NT2/D1 (cell line): ENCODE measurements at regions not wholly inside any gene's neighbourhood (a gene's known extent, or its start where the extent isn't known, plus 50 kb on each side); places are given as distances from the start of the nearest gene placed in this dataset.

Experiments
- DNase-seq: peaks from one replicate; pipeline ENCODE4 v3.0.0-alpha.2; 2011; ENCODE audit warnings: low read depth, low spot score
- H3K27me3 ChIP-seq: 2 replicates; pipeline ENCODE4 v1.6.0; 2011; ENCODE audit warnings: mild to moderate bottlenecking; ENCODE audit not compliant: insufficient read length, insufficient read depth
- H3K36me3 ChIP-seq: 2 replicates; pipeline ENCODE4 v1.6.1; 2011; ENCODE audit warnings: mild to moderate bottlenecking, low read length, mixed read lengths; ENCODE audit not compliant: insufficient read depth, insufficient read length
- H3K4me1 ChIP-seq: 2 replicates; pipeline ENCODE4 v1.5.1; 2011; ENCODE audit not compliant: insufficient read depth, insufficient read length
- H3K4me3 ChIP-seq: 2 replicates; pipeline ENCODE4 v1.5.1; 2011; ENCODE audit warnings: low read depth; ENCODE audit not compliant: insufficient read length
- H3K9ac ChIP-seq: 2 replicates; pipeline ENCODE4 v1.6.0; 2011; ENCODE audit warnings: low read depth; ENCODE audit not compliant: insufficient read length
- H3K9me3 ChIP-seq: 2 replicates; pipeline ENCODE4 v1.5.1; 2011; ENCODE audit warnings: mild to moderate bottlenecking, low read length; ENCODE audit not compliant: insufficient read depth
- SUZ12 ChIP-seq: IDR thresholded peaks from 2 replicates; pipeline ENCODE4 v1.6.1; 2011; ENCODE audit not compliant: insufficient read length, insufficient read depth; ENCODE audit errors: extremely low read depth
- YY1 ChIP-seq: IDR thresholded peaks from 2 replicates; pipeline ENCODE4 v1.6.1; 2011; ENCODE audit not compliant: insufficient read length, insufficient read depth
- ZNF274 ChIP-seq: IDR thresholded peaks from 2 replicates; pipeline ENCODE4 v1.6.1; 2011; ENCODE audit warnings: mild to moderate bottlenecking, low read depth, low read length

- no peaks in the 10 kb centered on the region for H3K36me3 ChIP-seq
- no peaks in the 10 kb centered on the region for H3K4me1 ChIP-seq
- H3K9me3 ChIP-seq: no peaks in the 10 kb centered on the region
- no peak for TF ChIP-seq ZNF274
- TF ChIP-seq SUZ12: no peak
- no peak for TF ChIP-seq YY1
- DNase-seq: no peak
- no peak overlapping the region for H3K4me3 ChIP-seq
- no peak overlapping the region for H3K9ac ChIP-seq
- H3K27me3 ChIP-seq: no peaks in the 10 kb centered on the region
Observed at GRCh38 chr7:79787623-79788022, 334.2 kb upstream of the MAGI2 start.

DNA sequence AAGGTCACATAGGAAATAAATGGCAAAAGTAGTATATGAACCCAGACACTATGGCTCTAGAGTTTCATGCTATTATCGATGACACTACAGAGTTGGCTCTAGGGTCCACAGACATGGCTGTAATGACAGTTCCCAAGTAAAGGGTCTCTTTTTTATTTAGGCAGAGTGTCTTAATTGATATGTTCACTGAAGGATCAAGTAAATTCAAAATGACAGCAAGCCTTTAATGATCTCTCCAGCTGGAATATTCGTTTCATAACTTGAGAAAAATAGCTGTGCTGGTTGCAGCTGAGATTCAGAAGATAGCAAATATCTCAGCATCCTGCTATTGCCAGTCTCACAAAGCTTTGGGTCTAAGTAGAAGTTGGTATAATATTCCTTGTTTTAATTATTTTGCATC, 333.6 kb upstream of the MAGI2 start:
- H3K36me3 ChIP-seq: no peaks in the 10 kb centered on the region
- H3K4me1 ChIP-seq: no peaks in the 10 kb centered on the region
- no peak for DNase-seq
- H3K4me3 ChIP-seq: no peak overlapping the region
- H3K9me3 ChIP-seq: no peaks in the 10 kb centered on the region
- H3K27me3 ChIP-seq: no peaks in the 10 kb centered on the region
- H3K9ac ChIP-seq: no peak overlapping the region
- TF ChIP-seq YY1: no peak
- TF ChIP-seq SUZ12: no peak
- no peak for TF ChIP-seq ZNF274

GRCh38 chr7:79786187-79786586, 332.7 kb upstream of the MAGI2 start:
- Histone ChIP-seq H3K9ac (no peak overlapping the region), H3K36me3 (no peaks in the 10 kb centered on the region), H3K27me3 (no peaks in the 10 kb centered on the region), H3K4me1 (no peaks in the 10 kb centered on the region), H3K4me3 (no peak overlapping the region), H3K9me3 (no peaks in the 10 kb centered on the region)
- DNase-seq: no peak
- no peak for TF ChIP-seq ZNF274
- no peak for TF ChIP-seq SUZ12
- no peak for TF ChIP-seq YY1

DNA sequence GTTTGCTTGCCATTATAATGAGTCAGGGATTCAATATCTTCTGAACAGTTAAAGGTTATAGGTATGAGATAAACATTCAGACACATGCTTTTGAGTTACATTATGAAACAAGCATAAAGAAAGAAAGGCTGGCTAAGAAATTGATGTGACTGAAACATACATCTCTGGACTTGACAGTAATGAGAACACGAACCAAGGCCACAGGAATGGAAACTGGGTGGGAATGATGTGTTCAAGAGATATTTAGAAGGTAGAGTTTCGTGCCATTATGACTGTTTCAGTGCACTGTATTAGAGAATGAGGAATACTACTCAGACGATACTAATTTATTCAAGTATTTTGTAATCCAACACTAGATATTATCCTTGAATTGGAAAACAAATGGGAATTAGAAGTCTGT, 332.1 kb upstream of the MAGI2 start:
- TF ChIP-seq SUZ12: no peak
- no peak for TF ChIP-seq ZNF274

GRCh38 chr7:79782906-79783305, 329.4 kb upstream of the MAGI2 start:
- no peaks in the 10 kb centered on the region for H3K9me3 ChIP-seq
- no peak for DNase-seq
- no peak overlapping the region for H3K9ac ChIP-seq
- H3K4me1 ChIP-seq: no peaks in the 10 kb centered on the region
- H3K27me3 ChIP-seq: no peaks in the 10 kb centered on the region
- no peak for TF ChIP-seq ZNF274
- no peak for TF ChIP-seq YY1
- TF ChIP-seq SUZ12: no peak
- H3K4me3 ChIP-seq: no peak overlapping the region
- no peaks in the 10 kb centered on the region for H3K36me3 ChIP-seq

More for the DNA sequence above, 332.1 kb upstream of the MAGI2 start:
- H3K27me3 ChIP-seq: no peaks in the 10 kb centered on the region
- no peaks in the 10 kb centered on the region for H3K36me3 ChIP-seq
- no peak overlapping the region for H3K4me3 ChIP-seq
- H3K9me3 ChIP-seq: no peaks in the 10 kb centered on the region
- no peak overlapping the region for H3K9ac ChIP-seq
- no peak for DNase-seq
- H3K4me1 ChIP-seq: no peaks in the 10 kb centered on the region

GRCh38 chr7:79782256-79782655, 328.8 kb upstream of the MAGI2 start:
- TF ChIP-seq SUZ12 (no peak), ZNF274 (no peak), YY1 (no peak)
- no peaks in the 10 kb centered on the region for H3K36me3 ChIP-seq
- DNase-seq: no peak

GRCh38 chr7:79781716-79782115, 328.2 kb upstream of the MAGI2 start:
- Histone ChIP-seq H3K9ac (no peak overlapping the region), H3K27me3 (no peaks in the 10 kb centered on the region), H3K4me3 (no peak overlapping the region), H3K9me3 (no peaks in the 10 kb centered on the region), H3K4me1 (no peaks in the 10 kb centered on the region), H3K36me3 (no peaks in the 10 kb centered on the region)
- TF ChIP-seq YY1 (no peak), SUZ12 (no peak), ZNF274 (no peak)
- no peak for DNase-seq

More at GRCh38 chr7:79782256-79782655, 328.8 kb upstream of the MAGI2 start:
- Histone ChIP-seq H3K4me3 (no peak overlapping the region), H3K4me1 (no peaks in the 10 kb centered on the region), H3K9me3 (no peaks in the 10 kb centered on the region), H3K27me3 (no peaks in the 10 kb centered on the region), H3K9ac (no peak overlapping the region)
